ENCODE measurements at regions not wholly inside any gene's neighbourhood (a gene's known extent, or its start where the extent isn't known, plus 50 kb on each side); places are given as distances from the start of the nearest gene placed in this dataset.

GRCh38 chr4:120406960-120407359, 340.3 kb upstream of the MAD2L1 start:
- TF ChIP-seq, protein P1, sequence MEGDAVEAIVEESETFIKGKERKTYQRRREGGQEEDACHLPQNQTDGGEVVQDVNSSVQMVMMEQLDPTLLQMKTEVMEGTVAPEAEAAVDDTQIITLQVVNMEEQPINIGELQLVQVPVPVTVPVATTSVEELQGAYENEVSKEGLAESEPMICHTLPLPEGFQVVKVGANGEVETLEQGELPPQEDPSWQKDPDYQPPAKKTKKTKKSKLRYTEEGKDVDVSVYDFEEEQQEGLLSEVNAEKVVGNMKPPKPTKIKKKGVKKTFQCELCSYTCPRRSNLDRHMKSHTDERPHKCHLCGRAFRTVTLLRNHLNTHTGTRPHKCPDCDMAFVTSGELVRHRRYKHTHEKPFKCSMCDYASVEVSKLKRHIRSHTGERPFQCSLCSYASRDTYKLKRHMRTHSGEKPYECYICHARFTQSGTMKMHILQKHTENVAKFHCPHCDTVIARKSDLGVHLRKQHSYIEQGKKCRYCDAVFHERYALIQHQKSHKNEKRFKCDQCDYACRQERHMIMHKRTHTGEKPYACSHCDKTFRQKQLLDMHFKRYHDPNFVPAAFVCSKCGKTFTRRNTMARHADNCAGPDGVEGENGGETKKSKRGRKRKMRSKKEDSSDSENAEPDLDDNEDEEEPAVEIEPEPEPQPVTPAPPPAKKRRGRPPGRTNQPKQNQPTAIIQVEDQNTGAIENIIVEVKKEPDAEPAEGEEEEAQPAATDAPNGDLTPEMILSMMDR (IDR thresholded peaks at IDR 0.05) = no peak
- TF ChIP-seq POLR2AphosphoS5 (IDR thresholded peaks at IDR 0.05) (no peak), EP300 (IDR thresholded peaks at IDR 0.05) (no peak), POLR2A (IDR thresholded peaks at IDR 0.05; ENCODE audit: low read depth) (no peak)

GRCh38 chr4:120403296-120403695, 336.6 kb upstream of the MAD2L1 start:
- no peaks in the 10 kb centered on the region for H3K27me3 ChIP-seq
- H3K36me3 ChIP-seq = no peaks in the 10 kb centered on the region
- intact Hi-C loops (cut with DNase I) = no loop called here
- 86% methylated on average over 2 of the region's 2 CpGs for WGBS
- H3K4me1 ChIP-seq = no peaks in the 10 kb centered on the region
- peaks cover 0 to 14% (median 2%) of the 10 kb centered on the region in 4 donors for H3K9me3 ChIP-seq
- no peak for TF ChIP-seq EP300 (IDR thresholded peaks at IDR 0.05)
- no peak for TF ChIP-seq POLR2AphosphoS5 (IDR thresholded peaks at IDR 0.05)
- no peak for TF ChIP-seq POLR2A (IDR thresholded peaks at IDR 0.05; ENCODE audit: low read depth)
- TF ChIP-seq, protein P1 (IDR thresholded peaks at IDR 0.05) = no peak
- H3K4me3 ChIP-seq = no peak overlapping the region
- H3K27ac ChIP-seq (replicated peaks in 1 of 4) = no peak overlapping the region
- DNase-seq (ENCODE audit: extremely low spot score) = no peak

More at GRCh38 chr4:120406960-120407359, 340.3 kb upstream of the MAD2L1 start:
- no peak overlapping the region for H3K27ac ChIP-seq (replicated peaks in 1 of 4)
- no peak for DNase-seq (ENCODE audit: extremely low spot score)
- no peaks in the 10 kb centered on the region for H3K36me3 ChIP-seq
- H3K27me3 ChIP-seq = no peaks in the 10 kb centered on the region
- intact Hi-C loops (cut with DNase I) = no loop called here
- no peaks in the 10 kb centered on the region for H3K4me1 ChIP-seq
- H3K4me3 ChIP-seq = no peak overlapping the region
- peaks cover 0 to 39% (median 9%) of the 10 kb centered on the region in 4 donors for H3K9me3 ChIP-seq

DNA sequence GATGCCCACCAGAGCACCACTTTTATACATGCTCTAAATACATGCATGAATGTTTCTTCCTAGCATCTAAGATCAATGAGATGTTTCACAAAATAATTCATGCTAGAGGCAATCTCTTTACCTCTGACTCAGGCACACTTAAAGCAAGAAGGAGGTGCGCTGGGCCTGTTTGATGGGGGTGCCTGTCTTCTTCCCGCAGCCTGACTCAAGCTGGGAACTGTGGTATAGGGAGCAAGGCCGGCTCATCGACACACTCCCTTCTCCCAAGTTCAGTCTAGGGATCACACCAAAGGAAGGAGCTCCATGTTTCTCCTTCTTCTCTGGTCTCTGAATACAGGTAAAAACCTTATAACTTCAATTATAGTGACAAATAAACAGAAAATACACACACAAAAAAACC, 333.8 kb upstream of the MAD2L1 start:
- Histone ChIP-seq H3K4me3 (no peak overlapping the region), H3K36me3 (no peaks in the 10 kb centered on the region), H3K27me3 (no peaks in the 10 kb centered on the region), H3K9me3 (no peaks in the 10 kb centered on the region), H3K4me1 (no peaks in the 10 kb centered on the region), H3K27ac (replicated peaks in 1 of 4) (no peak overlapping the region)
- TF ChIP-seq POLR2A (IDR thresholded peaks at IDR 0.05; ENCODE audit: low read depth) (no peak), EP300 (IDR thresholded peaks at IDR 0.05) (no peak), POLR2AphosphoS5 (IDR thresholded peaks at IDR 0.05) (no peak)
- TF ChIP-seq, protein P1 (IDR thresholded peaks at IDR 0.05) = no peak
- intact Hi-C loops (cut with DNase I) = no loop called here
- DNase-seq (ENCODE audit: extremely low spot score) = no peak
- 98% methylated on average over 4 of the region's 4 CpGs for WGBS

GRCh38 chr4:120399826-120400225, 333.2 kb upstream of the MAD2L1 start:
- Histone ChIP-seq H3K4me3 (no peak overlapping the region), H3K4me1 (no peaks in the 10 kb centered on the region), H3K27ac (replicated peaks in 1 of 4) (no peak overlapping the region), H3K27me3 (no peaks in the 10 kb centered on the region), H3K9me3 (no peaks in the 10 kb centered on the region), H3K36me3 (no peaks in the 10 kb centered on the region)
- WGBS = 74% methylated on average over 1 of the region's 1 CpG
- DNase-seq (ENCODE audit: extremely low spot score) = no peak
- TF ChIP-seq, protein P1 (IDR thresholded peaks at IDR 0.05) = no peak
- TF ChIP-seq POLR2AphosphoS5 (IDR thresholded peaks at IDR 0.05) (no peak), EP300 (IDR thresholded peaks at IDR 0.05) (no peak)
- intact Hi-C loops (cut with DNase I) = no loop called here

DNA sequence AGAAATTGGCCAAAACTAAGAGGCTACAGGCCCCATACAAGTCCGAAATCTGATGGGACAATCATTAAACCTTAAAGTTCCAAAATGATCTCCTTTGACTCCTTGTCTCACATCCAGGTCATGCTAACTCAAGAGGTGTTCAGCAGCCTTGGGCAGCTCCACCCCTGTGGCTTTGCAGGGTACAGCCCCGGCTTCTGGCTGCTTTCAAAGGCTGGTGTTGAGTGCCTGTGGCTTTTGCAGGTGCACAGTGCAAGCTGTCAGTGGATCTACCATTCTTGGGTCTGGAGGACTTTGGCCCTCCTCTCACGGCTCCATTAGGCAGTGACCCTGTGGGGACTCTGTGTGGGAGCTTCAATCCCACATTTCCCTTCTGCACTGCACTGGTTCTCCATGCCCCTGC, 329.1 kb upstream of the MAD2L1 start:
- WGBS = 82% methylated on average over 2 of the region's 3 CpGs
- Histone ChIP-seq H3K27me3 (no peaks in the 10 kb centered on the region), H3K36me3 (no peaks in the 10 kb centered on the region), H3K9me3 (no peaks in the 10 kb centered on the region), H3K4me1 (no peaks in the 10 kb centered on the region), H3K4me3 (no peak overlapping the region), H3K27ac (replicated peaks in 1 of 4) (no peak overlapping the region)
- DNase-seq (ENCODE audit: extremely low spot score) = no peak
- intact Hi-C loops (cut with DNase I) = no loop called here
- TF ChIP-seq POLR2A (IDR thresholded peaks at IDR 0.05; ENCODE audit: low read depth) = no peak
- TF ChIP-seq POLR2AphosphoS5 (IDR thresholded peaks at IDR 0.05) = no peak
